Head of caudate nucleus (tissue), 42 donors: ENCODE measurements at regions not wholly inside any gene's neighbourhood (a gene's known extent, or its start where the extent isn't known, plus 50 kb on each side); places are given as distances from the start of the nearest gene placed in this dataset.
"Not testable (repeated sequence)": the region's sequence is repeated elsewhere in the genome, so short reads cannot be mapped to it uniquely, and the experiment has no call there.

Experiments used
- DNase-seq, 42 donors: peaks; one replicate each; pipeline versions ENCODE4 v3.0.0 to v3.0.0-alpha.2; 2020 to 2021; ENCODE audit warnings: mixed read lengths in 7 of 42
- intact Hi-C: fragments of 100-400 bp; cut with DNase I; formaldehyde crosslinking; loops from one replicate; pipeline ENCODE4 v1.15.0; 2022

- DNase-seq: no peak
- intact Hi-C loops: no loop called here
Measured at GRCh38 chr5:152601806-152602732, 197.0 kb upstream of the NMUR2 start.

GRCh38 chr5:152606050-152606449, 201.0 kb upstream of the NMUR2 start:
- intact Hi-C loops, DNase-seq: not testable (repeated sequence)

GRCh38 chr5:152606776-152607364, 201.8 kb upstream of the NMUR2 start:
- DNase-seq: no peak
- intact Hi-C loops: no loop called here

- intact Hi-C loops: no loop called here
- DNase-seq: no peak
Measured at GRCh38 chr5:152607401-152608160, 202.5 kb upstream of the NMUR2 start.

- intact Hi-C loops: no loop called here
- DNase-seq: no peak
Measured at GRCh38 chr5:152608458-152608857, 203.4 kb upstream of the NMUR2 start.

GRCh38 chr5:152619756-152620155, 214.7 kb upstream of the NMUR2 start:
- intact Hi-C loops: no loop called here
- no peak for DNase-seq

GRCh38 chr5:152622628-152623027, 217.5 kb upstream of the NMUR2 start:
- intact Hi-C loops: no loop called here
- peak in 23 of 42 donors; percentile 2 to 60 (median 15) for DNase-seq

- intact Hi-C loops: no loop called here
- no peak for DNase-seq
Measured at GRCh38 chr5:152623951-152624350, 218.9 kb upstream of the NMUR2 start.

- intact Hi-C loops: no loop called here
- no peak for DNase-seq
Measured at GRCh38 chr5:152625696-152626095, 220.6 kb upstream of the NMUR2 start.

GRCh38 chr5:152631221-152631620, 226.1 kb upstream of the NMUR2 start:
- no peak for DNase-seq

GRCh38 chr5:152632360-152632759, 227.3 kb upstream of the NMUR2 start:
- no peak for DNase-seq
- intact Hi-C loops: no loop called here

More at GRCh38 chr5:152631221-152631620, 226.1 kb upstream of the NMUR2 start:
- intact Hi-C loops: no loop called here

GRCh38 chr5:152634586-152634985, 229.5 kb upstream of the NMUR2 start:
- intact Hi-C loops: no loop called here
- peak in 40 of 42 donors; percentile 8 to 83 (median 46) for DNase-seq

GRCh38 chr5:152638996-152639552, 234.0 kb upstream of the NMUR2 start:
- intact Hi-C loops: no loop called here
- DNase-seq: no peak

GRCh38 chr5:152641970-152642805, 237.1 kb upstream of the NMUR2 start:
- intact Hi-C loops: no loop called here
- DNase-seq: no peak

- intact Hi-C loops: no loop called here
- no peak for DNase-seq
Measured at GRCh38 chr5:152642880-152643279, 237.8 kb upstream of the NMUR2 start.

- DNase-seq: no peak
- intact Hi-C loops: no loop called here
Measured at GRCh38 chr5:152644029-152644728, 239.1 kb upstream of the NMUR2 start.

- intact Hi-C loops: no loop called here
- no peak for DNase-seq
Measured at GRCh38 chr5:152649609-152650008, 244.5 kb upstream of the NMUR2 start.

GRCh38 chr5:152650413-152650812, 245.3 kb upstream of the NMUR2 start:
- DNase-seq: no peak
- intact Hi-C loops: no loop called here
